ENCODE measurements at regions not wholly inside any gene's neighbourhood (a gene's known extent, or its start where the extent isn't known, plus 50 kb on each side); places are given as distances from the start of the nearest gene placed in this dataset.
"Not testable (repeated sequence)": the region's sequence is repeated elsewhere in the genome, so short reads cannot be mapped to it uniquely, and the experiment has no call there.

DNA sequence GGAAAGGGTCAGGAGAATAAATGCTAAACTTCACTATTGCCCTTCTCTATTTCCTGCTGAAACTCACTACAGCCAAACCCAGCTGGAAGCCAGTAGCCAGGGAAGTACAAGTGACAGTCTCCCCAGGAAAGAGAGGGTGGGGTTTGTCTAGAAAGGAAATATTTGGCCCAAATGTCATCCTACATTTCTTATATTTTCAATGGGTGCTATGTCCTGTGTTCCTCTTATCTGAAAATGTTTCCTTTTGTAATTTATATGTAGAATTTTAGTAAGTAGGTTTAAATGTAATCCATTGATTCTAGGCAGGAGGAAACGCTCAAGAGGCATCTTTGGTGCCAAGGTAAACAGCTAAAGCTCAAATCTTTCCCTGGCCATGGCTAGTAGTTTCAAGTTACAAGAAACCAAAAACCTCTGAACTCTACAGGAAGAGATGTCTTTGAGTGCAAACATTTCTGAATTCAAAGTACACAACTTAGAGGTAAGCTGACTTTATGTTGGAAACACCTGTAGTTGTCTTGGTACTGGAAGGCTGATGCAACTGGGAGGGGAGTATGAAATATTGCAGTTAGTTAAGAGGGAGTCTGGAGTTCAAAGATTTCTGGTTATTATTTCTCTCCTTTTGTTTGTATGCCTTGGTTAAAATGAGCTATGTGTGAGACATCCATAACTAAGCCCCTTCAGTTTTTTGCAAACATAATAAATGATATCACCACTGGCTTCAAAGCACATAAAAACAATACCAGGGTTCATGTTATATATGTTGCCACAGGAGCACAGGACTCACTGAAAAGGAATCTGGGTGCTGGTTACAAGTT, 356.1 kb upstream of the ZC3H15 start:
- WGBS, result 48% methylated on average over 1 of the region's 1 CpG
- H3K36me3 ChIP-seq (ENCODE audit: insufficient read depth), result no peaks in the 10 kb centered on the region
- H3K4me3 ChIP-seq (ENCODE audit: low read depth, low read length), result no peak overlapping the region
- no peaks in the 10 kb centered on the region for H3K4me1 ChIP-seq (ENCODE audit: insufficient read depth)
- H3K27ac ChIP-seq (ENCODE audit: low read depth), result peak overlapping the region; percentile 5
- DNase-seq (ENCODE audit: extremely low spot score), result no peak

DNA sequence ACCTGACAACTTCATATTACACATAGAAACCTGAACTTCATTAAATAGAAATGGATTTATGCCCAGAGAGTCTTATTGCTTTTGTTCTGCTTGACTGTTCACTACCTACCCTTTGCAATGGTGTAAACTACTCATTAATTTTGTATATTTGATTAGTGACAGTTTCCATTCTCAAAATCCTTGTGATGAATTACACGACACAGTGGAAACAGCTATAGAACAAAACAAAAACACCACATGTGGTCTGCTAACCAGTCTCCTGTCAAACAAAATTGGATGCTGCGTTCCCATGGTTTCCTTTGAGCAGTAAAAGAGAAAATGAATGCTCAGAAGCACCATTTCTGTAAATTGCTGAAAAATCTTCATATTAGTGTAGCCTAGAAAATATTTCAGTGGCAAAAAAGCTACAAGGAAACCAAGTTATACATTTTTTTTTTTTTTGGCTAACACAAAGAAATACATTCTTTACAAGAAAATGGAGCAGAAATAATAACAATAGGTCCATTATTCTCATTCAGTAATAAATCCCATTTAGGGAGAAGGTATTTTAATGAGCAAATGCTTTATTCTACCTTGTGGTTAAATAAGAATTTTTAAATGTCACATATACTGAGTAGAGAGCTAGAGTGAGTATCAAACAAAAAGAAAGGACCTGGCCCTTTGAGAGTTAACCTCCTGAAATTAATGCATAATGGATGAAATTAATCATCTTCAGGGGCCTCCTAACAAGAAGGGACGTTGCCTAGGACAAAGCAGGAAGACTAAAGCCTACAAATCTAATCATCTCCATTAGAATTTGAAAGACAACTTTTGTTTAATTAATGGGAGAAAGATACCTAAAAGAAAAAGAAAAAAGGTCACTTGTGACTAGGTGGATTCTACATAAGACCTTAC, 355.1 kb upstream of the ZC3H15 start:
- no peak for DNase-seq (ENCODE audit: extremely low spot score)
- Histone ChIP-seq H3K36me3 (ENCODE audit: insufficient read depth) (no peaks in the 10 kb centered on the region), H3K4me3 (ENCODE audit: low read depth, low read length) (no peak overlapping the region), H3K27ac (ENCODE audit: low read depth) (no peak overlapping the region), H3K4me1 (ENCODE audit: insufficient read depth) (no peaks in the 10 kb centered on the region)
- 88% methylated on average over 3 of the region's 3 CpGs for WGBS

GRCh38 chr2:186135686-186136085, 350.4 kb upstream of the ZC3H15 start:
- Histone ChIP-seq H3K27ac (ENCODE audit: low read depth) (no peak overlapping the region), H3K4me1 (ENCODE audit: insufficient read depth) (no peaks in the 10 kb centered on the region), H3K4me3 (ENCODE audit: low read depth, low read length) (no peak overlapping the region), H3K36me3 (ENCODE audit: insufficient read depth) (no peaks in the 10 kb centered on the region)
- 35% methylated on average over 1 of the region's 1 CpG for WGBS
- no peak for DNase-seq (ENCODE audit: extremely low spot score)

- no peak overlapping the region for H3K4me3 ChIP-seq (ENCODE audit: low read depth, low read length)
- no peak for DNase-seq (ENCODE audit: extremely low spot score)
- no peaks in the 10 kb centered on the region for H3K4me1 ChIP-seq (ENCODE audit: insufficient read depth)
- H3K36me3 ChIP-seq (ENCODE audit: insufficient read depth), result no peaks in the 10 kb centered on the region
- no peak overlapping the region for H3K27ac ChIP-seq (ENCODE audit: low read depth)
These were observed 349.2 kb upstream of the ZC3H15 start for GRCh38 chr2:186136860-186137259.

DNA sequence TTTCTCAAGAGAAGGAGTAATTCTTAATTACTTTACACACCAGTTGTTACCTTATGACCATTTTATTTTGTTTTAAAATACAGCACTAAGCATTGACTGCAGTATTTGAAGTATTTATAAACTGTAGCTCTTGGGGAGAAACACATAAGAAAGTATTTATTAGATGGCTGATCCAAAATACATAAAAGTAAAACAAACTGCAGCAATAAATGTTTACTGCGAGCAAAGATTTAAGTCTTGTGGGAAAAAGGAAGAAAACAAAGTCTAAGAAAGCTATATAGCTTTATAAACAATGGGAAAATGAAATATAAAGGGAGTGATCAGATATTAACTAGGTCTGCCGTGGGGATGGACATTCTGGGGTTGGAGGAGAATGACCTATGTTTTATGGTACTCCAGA, 347.2 kb upstream of the ZC3H15 start:
- H3K36me3 ChIP-seq (ENCODE audit: insufficient read depth), result no peaks in the 10 kb centered on the region
- H3K4me1 ChIP-seq (ENCODE audit: insufficient read depth), result no peaks in the 10 kb centered on the region
- no peak overlapping the region for H3K27ac ChIP-seq (ENCODE audit: low read depth)
- WGBS, result 60% methylated on average over 2 of the region's 2 CpGs
- DNase-seq (ENCODE audit: extremely low spot score), result no peak
- H3K4me3 ChIP-seq (ENCODE audit: low read depth, low read length), result no peak overlapping the region

DNA sequence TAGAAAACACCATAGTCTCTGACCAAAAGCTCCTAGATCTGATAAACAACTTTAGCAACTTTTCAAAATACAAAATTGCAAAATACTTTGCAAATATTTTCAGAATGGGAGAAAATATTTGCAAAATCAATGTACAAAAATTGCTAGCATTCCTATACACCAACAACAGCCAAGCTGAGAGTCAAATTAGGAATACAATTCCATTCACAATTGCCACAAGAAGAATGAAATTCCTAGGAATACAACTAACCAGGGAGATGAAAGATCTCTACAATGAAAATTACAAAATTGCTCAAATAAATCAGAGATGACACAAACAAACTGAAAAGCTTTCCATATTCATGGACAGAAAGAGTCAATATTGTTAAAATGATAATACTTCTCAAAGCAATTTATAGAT, 327.0 kb upstream of the ZC3H15 start:
- no peaks in the 10 kb centered on the region for H3K4me1 ChIP-seq (ENCODE audit: insufficient read depth)
- H3K27ac ChIP-seq (ENCODE audit: low read depth), result no peak overlapping the region
- H3K36me3 ChIP-seq (ENCODE audit: insufficient read depth), result no peaks in the 10 kb centered on the region
- no peak overlapping the region for H3K4me3 ChIP-seq (ENCODE audit: low read depth, low read length)
- no peak for DNase-seq (ENCODE audit: extremely low spot score)

GRCh38 chr2:186164325-186164724, 321.7 kb upstream of the ZC3H15 start:
- Histone ChIP-seq H3K36me3 (ENCODE audit: insufficient read depth) (peaks cover 2% of the 10 kb centered on the region), H3K4me1 (ENCODE audit: insufficient read depth) (no peaks in the 10 kb centered on the region), H3K4me3 (ENCODE audit: low read depth, low read length) (no peak overlapping the region), H3K27ac (ENCODE audit: low read depth) (no peak overlapping the region)
- 99% methylated on average over 2 of the region's 2 CpGs for WGBS
- no peak for DNase-seq (ENCODE audit: extremely low spot score)

DNA sequence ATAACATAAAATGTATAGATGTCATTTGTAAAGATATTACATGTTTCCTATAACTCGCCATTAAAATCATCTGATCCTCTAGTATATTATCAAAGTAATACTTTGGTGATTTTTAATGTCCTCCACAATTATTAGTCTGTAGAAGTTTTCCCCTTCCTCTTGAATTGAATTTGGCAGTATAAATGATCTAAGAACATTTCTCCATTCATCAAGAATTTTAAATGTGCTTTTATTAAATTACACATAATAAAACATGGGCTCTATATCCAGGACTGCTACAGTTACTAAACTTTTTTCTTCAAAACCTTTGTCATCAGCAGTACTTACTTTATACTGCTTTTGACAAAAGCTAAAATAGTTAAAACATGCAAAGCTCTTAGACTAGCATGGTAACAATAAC, 315.4 kb upstream of the ZC3H15 start:
- Histone ChIP-seq H3K4me3 (ENCODE audit: low read depth, low read length) (no peak overlapping the region), H3K36me3 (ENCODE audit: insufficient read depth) (peaks cover 2% of the 10 kb centered on the region), H3K4me1 (ENCODE audit: insufficient read depth) (no peaks in the 10 kb centered on the region), H3K27ac (ENCODE audit: low read depth) (no peak overlapping the region)
- DNase-seq (ENCODE audit: extremely low spot score), result no peak
- WGBS, result 94% methylated on average over 1 of the region's 1 CpG

DNA sequence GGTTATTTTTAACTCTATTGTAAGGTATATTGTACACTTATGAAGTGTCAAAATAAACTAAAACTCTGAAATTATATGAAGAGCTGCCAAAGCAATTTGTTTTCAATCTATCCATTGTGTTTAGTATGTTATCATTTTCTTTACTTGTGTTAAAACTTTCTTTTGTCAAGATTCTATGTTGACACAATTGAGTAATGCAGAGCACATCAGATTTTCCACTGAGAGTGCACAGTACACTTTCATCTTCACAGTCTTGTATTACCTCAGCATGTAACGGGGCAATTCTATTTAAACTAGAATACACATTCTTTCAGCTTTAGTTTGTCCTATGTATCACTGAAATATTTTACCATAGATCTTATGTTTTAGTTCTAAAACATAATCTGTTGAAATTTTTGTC, 304.4 kb upstream of the ZC3H15 start:
- Histone ChIP-seq H3K4me1 (ENCODE audit: insufficient read depth) (no peaks in the 10 kb centered on the region), H3K4me3 (ENCODE audit: low read depth, low read length) (no peak overlapping the region), H3K36me3 (ENCODE audit: insufficient read depth) (no peaks in the 10 kb centered on the region), H3K27ac (ENCODE audit: low read depth) (no peak overlapping the region)
- DNase-seq (ENCODE audit: extremely low spot score), result no peak
- WGBS, result 86% methylated on average over 1 of the region's 1 CpG

DNA sequence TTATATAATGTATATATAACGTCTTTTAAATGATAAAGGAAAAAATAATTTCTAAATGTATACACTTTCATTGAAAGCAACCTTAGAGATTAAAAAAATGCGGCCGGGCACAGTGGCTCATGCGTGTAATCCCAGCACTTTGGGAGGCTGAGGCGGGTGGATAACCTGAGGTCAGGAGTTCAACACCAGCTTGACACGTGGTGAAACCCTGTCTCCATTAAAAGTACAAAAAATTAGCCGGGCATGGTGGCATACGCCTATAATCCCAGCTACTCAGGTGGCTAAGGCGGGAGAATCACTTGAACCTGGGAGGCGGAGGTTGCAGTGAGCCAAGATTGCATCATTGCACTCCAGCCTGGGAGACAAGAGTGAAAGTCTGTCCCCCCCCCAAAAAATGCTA, 303.7 kb upstream of the ZC3H15 start:
- not testable (repeated sequence) for DNase-seq (ENCODE audit: extremely low spot score)
- WGBS, result 93% methylated on average over 10 of the region's 10 CpGs

DNA sequence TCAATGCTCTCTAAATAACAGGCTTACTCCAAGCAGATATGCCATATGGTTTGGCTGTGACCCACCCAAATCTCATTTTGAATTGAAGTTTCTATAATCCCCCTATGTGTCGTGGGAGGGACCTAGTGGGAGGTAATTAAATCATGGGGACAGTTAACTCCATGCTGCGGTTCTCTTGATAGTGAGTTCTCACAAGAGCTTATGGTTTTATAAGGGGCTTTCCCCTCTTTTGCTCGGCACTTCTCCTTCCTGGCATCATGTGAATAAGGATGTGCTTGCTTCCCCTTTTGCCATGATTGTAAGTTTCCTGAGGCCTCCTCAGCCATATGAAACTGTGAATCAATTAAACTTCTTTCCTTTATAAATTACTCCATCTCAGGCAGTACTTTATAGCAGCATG, 302.7 kb upstream of the ZC3H15 start:
- H3K4me3 ChIP-seq (ENCODE audit: low read depth, low read length), result no peak overlapping the region
- no peak for DNase-seq (ENCODE audit: extremely low spot score)
- 69% methylated on average over 3 of the region's 3 CpGs for WGBS
- no peaks in the 10 kb centered on the region for H3K36me3 ChIP-seq (ENCODE audit: insufficient read depth)
- no peaks in the 10 kb centered on the region for H3K4me1 ChIP-seq (ENCODE audit: insufficient read depth)
- H3K27ac ChIP-seq (ENCODE audit: low read depth), result no peak overlapping the region

More for the DNA sequence above, 303.7 kb upstream of the ZC3H15 start:
- not testable (repeated sequence) for H3K4me3 ChIP-seq (ENCODE audit: low read depth, low read length); H3K27ac ChIP-seq (ENCODE audit: low read depth); H3K36me3 ChIP-seq (ENCODE audit: insufficient read depth); H3K4me1 ChIP-seq (ENCODE audit: insufficient read depth)

GRCh38 chr2:186187854-186188253, 298.2 kb upstream of the ZC3H15 start:
- Histone ChIP-seq H3K36me3 (ENCODE audit: insufficient read depth) (no peaks in the 10 kb centered on the region), H3K27ac (ENCODE audit: low read depth) (no peak overlapping the region), H3K4me3 (ENCODE audit: low read depth, low read length) (no peak overlapping the region), H3K4me1 (ENCODE audit: insufficient read depth) (no peaks in the 10 kb centered on the region)
- no peak for DNase-seq (ENCODE audit: extremely low spot score)

DNA sequence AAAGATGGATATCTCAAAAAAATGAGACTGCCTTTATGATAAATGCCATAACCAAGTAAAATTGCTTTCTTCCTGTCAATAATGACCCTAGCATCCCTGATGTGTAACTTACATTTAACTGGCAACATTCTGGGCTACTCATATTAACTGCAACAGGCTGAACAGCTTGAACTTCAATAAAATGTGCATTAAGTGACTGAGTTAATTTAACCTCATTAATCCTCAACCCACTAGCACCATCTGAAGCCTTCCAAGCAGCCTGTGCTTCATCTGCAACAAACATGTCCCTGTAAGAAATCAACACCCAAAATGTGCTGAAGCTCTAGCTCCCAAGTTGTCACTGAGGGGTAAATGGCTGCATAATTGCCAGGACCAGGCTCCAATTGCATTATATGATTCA, 296.2 kb upstream of the ZC3H15 start:
- DNase-seq (ENCODE audit: extremely low spot score), result no peak
- H3K27ac ChIP-seq (ENCODE audit: low read depth), result no peak overlapping the region
- no peaks in the 10 kb centered on the region for H3K36me3 ChIP-seq (ENCODE audit: insufficient read depth)
- H3K4me1 ChIP-seq (ENCODE audit: insufficient read depth), result no peaks in the 10 kb centered on the region
- no peak overlapping the region for H3K4me3 ChIP-seq (ENCODE audit: low read depth, low read length)

GRCh38 chr2:186195696-186196095, 290.4 kb upstream of the ZC3H15 start:
- 95% methylated on average over 3 of the region's 3 CpGs for WGBS

More at GRCh38 chr2:186195696-186196095, 290.4 kb upstream of the ZC3H15 start:
- H3K36me3 ChIP-seq (ENCODE audit: insufficient read depth), result no peaks in the 10 kb centered on the region
- no peaks in the 10 kb centered on the region for H3K4me1 ChIP-seq (ENCODE audit: insufficient read depth)
- H3K27ac ChIP-seq (ENCODE audit: low read depth), result no peak overlapping the region
- DNase-seq (ENCODE audit: extremely low spot score), result no peak
- H3K4me3 ChIP-seq (ENCODE audit: low read depth, low read length), result no peak overlapping the region
